ENCODE measurements at regions not wholly inside any gene's neighbourhood (a gene's known extent, or its start where the extent isn't known, plus 50 kb on each side); places are given as distances from the start of the nearest gene placed in this dataset.

- in situ Hi-C loops (cut with MboI; ENCODE audit: low sequenced_read_pairs, unreplicated experiment): no loop called here
- no peak for DNase-seq (ENCODE audit: low spot score)
- no peak for TF ChIP-seq CTCF (IDR thresholded peaks at IDR 0.05; ENCODE audit: borderline replicate concordance, control extremely low read depth, extremely low read depth, insufficient read depth, missing control alignments)
These were observed 90.5 kb downstream of the PDGFA start for GRCh38 chr7:428927-429827.

GRCh38 chr7:429828-430180 is 89.8 kb downstream of the PDGFA start:
- DNase-seq (ENCODE audit: low spot score): no peak
- in situ Hi-C loops (cut with MboI; ENCODE audit: low sequenced_read_pairs, unreplicated experiment): no loop called here
- no peak for TF ChIP-seq CTCF (IDR thresholded peaks at IDR 0.05; ENCODE audit: borderline replicate concordance, control extremely low read depth, extremely low read depth, insufficient read depth, missing control alignments)

- in situ Hi-C loops (cut with MboI; ENCODE audit: low sequenced_read_pairs, unreplicated experiment): no loop called here
- TF ChIP-seq CTCF (IDR thresholded peaks at IDR 0.05; ENCODE audit: borderline replicate concordance, control extremely low read depth, extremely low read depth, insufficient read depth, missing control alignments): no peak
- no peak for DNase-seq (ENCODE audit: low spot score)
These were observed 88.6 kb downstream of the PDGFA start for GRCh38 chr7:431041-431440.

- no peak for DNase-seq (ENCODE audit: low spot score)
- no peak for TF ChIP-seq CTCF (IDR thresholded peaks at IDR 0.05; ENCODE audit: borderline replicate concordance, control extremely low read depth, extremely low read depth, insufficient read depth, missing control alignments)
- in situ Hi-C loops (cut with MboI; ENCODE audit: low sequenced_read_pairs, unreplicated experiment): no loop called here
These were observed 88.0 kb downstream of the PDGFA start for GRCh38 chr7:431658-432111.

- in situ Hi-C loops (cut with MboI; ENCODE audit: low sequenced_read_pairs, unreplicated experiment): no loop called here
- TF ChIP-seq CTCF (IDR thresholded peaks at IDR 0.05; ENCODE audit: borderline replicate concordance, control extremely low read depth, extremely low read depth, insufficient read depth, missing control alignments): no peak
- DNase-seq (ENCODE audit: low spot score): no peak
These were observed 87.4 kb downstream of the PDGFA start for GRCh38 chr7:432256-432655.

GRCh38 chr7:432933-433332 is 86.7 kb downstream of the PDGFA start:
- DNase-seq (ENCODE audit: low spot score): no peak
- no peak for TF ChIP-seq CTCF (IDR thresholded peaks at IDR 0.05; ENCODE audit: borderline replicate concordance, control extremely low read depth, extremely low read depth, insufficient read depth, missing control alignments)
- in situ Hi-C loops (cut with MboI; ENCODE audit: low sequenced_read_pairs, unreplicated experiment): no loop called here

Data from GM13976 (cell line).